ENCODE measurements at regions not wholly inside any gene's neighbourhood (a gene's known extent, or its start where the extent isn't known, plus 50 kb on each side); places are given as distances from the start of the nearest gene placed in this dataset.

DNA sequence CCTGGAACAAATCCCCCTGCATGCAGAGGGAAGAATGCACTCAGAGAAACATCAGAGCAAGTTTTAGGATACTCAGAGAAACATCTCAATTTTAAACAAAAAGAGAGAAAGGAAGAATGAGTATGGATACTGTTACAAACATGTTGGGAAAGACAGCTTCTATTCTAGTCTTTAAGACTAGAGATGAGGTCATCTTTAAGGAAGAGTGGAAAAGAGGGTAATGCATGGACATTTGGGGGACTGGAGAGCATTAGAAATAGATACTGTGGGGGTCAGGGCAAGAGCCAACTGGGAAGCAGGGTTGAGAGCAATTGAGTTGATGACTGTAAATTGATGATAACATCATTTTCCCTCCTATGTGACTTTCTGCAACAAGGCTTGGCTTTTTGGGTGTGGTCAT lies 431.2 kb downstream of the CDH26 start:
- DNase-seq: no peak

DNA sequence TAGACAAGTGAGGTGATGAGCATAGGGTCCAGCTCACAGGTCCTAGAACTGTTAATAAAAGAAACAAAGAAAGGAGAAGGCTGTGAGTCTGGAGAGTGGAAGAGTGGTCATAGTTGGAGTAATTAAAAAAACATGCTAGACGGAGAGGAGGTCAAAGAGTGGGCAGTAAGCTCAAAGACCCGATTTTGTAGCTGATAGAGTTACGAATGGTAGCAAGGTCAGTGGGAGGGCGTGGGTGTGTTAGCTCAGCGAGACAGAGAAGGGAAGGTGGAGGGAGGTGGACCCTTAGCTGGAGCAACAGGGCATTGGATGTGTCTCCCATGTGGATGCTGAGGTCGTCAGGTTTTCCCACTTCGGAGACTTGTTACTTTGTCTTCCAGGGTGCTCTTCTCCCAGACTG lies 431.7 kb downstream of the CDH26 start:
- DNase-seq: no peak

DNA sequence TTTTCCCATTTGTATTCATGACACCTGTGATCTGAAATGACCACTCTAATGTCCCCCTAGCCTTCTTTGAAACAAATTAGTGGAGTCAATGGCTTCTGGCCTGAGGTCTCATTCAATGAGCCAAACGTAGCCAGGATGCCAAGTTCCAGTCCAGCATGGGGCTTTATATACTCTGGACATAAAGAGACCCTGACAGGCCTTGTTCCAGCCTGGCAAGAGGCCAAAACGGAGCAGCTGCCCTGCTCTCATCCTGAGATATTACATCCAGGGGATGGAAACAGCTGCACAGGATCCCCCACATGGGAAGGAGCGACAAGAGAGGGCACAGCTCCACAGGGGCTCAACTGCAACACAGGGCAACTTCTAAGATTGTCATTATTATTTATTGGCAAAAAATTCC lies 437.8 kb downstream of the CDH26 start:
- no peak for DNase-seq

DNA sequence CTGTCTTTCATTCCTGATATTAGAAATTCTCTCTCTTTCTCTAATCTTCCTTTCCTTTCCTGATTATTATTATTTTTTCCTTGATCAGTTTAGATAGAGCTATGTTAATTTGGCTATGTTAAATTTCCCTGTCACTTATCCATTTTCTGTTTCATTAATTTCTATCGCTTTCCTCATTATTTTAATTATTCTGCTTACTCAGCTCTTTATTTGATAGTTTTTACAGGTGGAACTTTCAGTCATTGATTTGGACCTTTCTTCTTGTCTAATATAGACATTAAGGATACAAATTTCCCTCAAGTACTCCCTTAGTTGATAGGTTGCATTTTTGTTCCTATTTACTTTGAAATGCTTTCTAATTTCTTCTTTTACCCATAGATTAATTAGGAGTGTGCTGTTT lies 442.3 kb downstream of the CDH26 start:
- no peak for DNase-seq

DNA sequence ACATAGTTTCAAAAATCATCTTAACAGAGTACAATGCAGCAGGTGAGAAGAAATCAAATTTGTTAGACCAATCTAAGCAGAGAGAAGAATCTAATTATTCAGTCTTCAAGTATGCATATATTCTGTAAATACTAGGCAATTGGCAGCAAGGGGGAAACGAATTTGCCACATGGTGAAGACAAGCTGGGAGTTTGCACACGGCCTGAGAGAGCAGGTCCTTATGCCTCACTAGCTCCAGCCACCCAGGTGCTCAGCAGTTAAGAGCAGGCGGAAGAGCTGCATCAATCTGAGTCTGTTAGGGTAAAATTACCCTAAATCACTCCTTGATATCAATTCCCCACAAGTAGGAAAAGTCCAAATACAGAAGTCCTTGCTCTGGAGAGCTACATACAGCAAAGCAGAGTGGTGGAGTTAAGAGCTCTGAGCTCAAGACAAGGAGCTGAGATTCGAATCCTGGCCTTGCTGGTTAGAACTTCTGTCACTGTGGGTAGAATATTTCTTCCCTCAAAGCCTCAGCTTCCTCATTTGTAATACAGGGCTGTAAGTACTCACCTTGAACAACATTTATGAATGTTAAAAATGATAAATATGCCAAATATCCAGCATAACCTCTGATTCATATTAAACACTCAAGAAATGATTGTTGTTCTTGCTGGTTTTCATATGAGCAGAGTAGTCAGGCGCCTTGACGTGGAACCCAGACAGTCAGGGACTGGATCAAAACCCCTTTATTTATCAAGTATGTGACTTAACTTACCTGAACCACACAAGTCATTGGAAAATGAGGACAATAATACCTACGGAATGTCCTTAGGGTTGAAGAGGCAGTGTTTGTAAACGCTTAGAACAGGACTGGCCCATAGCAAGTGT lies 444.2 kb downstream of the CDH26 start:
- DNase-seq: no peak

DNA sequence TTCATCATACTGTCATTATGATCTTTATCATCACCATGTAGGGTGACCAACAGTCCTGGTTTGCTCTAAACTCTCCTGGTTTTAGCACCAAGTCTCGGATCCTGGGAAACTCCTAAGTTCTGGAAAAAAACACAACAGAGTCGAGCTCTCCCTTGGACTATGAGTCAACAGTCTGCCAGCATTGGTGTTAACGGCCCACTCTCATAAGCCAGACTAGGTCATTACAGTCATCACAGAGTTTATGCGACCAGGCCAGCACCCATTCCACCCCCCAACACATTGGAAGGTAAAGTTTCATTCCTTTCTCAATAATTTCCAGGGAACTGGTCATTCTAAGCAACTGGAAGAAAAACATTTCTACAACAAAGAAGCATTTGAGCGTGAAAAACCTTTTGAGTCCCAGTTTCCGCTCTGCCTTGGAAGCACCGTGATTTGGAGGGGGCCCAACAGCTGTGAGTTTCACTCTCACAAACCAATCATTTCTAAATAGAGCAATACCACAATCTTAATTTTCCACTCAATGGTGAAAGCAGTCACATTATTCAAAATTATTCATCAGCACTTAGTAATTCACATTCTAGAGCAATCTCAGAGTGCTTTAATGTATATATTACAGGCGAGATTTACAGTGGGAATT lies 445.0 kb downstream of the CDH26 start:
- no peak for DNase-seq

DNA sequence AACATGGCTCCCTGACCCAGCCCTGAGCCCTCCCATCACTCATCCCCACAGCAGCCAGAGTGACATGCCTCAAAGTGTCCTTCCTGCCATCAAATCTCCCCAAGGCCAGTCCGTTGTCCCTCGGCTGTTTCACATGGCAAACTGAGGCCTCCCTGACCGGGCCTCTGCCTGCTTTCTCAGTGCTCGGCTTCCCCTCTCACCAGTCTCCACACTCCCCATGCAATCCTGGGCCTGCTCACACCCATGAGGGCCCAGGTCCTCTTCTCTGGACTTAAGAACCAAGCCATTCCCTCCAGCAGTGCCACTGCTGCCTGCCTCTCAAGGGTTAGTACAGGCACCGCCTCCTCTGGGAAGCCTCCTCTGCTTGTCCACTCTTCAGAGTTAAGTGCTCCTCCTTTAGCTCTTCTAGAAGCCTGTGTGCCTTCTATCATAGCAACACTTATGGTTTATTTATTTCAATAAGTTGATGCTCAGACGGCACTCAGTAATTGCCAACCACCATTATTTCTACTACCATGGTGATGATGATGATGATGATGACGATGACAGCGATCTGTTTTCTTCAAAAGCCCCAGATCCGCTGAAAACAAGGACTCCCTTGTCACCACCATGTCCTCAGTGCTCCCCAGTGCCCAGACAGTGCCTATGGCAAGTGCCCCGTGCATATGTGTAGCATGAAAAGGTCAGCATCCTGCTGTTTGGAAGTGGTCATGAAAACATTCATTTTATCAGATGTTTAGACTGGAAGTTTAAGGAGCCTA lies 449.0 kb downstream of the CDH26 start:
- no peak for DNase-seq

DNA sequence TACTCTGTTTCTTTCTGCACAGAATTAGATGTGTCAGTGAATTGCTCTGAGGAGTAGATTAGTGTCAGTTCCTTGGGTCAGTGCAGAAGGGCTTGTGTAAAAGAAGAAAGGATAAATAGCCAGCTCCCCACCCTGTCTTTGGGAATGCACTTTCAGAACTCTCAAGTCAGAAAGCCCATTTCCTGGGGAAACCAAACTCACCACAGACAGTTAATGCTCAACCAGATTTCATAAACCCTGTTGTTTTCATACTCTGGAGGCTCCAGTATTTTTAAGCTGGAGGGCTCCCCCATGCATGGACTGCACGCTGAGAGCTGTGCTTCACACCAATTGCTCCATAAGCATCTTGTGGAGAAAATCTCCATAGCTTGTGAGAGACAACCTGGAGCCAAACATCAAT lies 449.7 kb downstream of the CDH26 start:
- no peak for DNase-seq

DNA sequence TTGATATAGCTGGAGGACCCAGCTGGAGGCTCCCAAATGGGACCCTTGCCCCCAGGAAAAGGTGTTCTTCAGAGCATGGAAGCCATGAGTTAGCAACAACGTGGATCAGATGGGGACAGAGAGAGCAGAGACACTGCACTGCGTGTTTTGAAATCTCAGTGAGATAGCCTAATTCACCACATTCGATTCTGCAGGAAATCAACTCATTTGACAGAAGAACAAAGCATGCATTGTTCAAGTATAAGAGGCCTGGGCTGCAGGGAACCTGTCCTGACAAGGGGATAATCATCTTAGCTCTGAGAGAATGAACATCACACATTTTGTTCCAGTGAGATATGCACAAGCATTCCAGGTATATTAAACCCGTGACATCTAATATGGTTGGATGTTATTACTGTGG lies 450.2 kb downstream of the CDH26 start:
- DNase-seq: no peak

DNA sequence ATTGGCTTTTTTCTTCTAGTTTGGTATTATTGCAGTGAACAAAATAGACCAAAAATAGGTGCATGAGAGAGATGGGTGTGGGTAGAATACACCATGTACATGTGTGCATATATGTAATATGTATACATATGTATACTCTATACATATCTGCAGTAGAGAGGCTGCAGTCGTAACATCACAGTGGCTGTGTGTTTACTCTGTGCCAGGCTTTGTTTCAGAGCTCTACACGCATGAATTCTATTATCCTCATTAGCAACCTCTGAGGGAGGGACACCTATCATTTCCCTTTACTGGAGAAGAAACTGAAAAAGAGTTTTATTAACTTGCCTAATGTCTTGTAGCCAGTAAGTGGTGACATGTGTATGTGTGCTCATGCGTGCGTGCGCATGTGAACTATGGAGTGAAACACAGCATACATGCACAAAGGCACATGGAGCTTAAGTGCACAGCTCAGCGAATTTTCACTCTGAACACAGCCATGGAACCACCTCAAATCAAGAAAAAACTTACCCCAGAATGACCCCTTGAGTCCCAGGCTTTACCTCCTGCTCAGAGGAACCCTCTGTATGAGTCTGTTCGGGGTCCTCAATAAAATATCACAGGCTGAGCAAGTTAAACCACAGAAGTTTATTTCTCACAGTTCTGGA lies 452.5 kb downstream of the CDH26 start:
- DNase-seq: no peak

DNA sequence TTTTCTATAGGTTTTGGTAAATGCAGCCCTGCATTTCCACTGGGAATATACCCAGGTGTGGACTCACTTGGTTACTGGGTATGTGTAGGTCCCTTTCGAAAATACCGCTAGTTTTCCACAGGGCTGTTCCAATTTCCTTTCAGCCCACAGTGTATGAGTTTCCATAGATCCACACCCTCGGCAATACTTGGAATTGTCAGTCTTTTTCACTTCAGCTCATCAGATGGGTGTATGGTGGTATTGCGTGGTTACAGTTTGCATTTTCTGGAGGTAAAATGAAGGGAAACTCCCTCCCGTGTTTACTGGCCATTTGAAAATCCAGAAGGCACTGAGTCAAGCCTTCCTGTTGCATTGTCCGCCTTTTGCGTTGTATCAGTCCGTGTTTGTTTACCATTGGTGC lies 453.6 kb downstream of the CDH26 start:
- DNase-seq: no peak

DNA sequence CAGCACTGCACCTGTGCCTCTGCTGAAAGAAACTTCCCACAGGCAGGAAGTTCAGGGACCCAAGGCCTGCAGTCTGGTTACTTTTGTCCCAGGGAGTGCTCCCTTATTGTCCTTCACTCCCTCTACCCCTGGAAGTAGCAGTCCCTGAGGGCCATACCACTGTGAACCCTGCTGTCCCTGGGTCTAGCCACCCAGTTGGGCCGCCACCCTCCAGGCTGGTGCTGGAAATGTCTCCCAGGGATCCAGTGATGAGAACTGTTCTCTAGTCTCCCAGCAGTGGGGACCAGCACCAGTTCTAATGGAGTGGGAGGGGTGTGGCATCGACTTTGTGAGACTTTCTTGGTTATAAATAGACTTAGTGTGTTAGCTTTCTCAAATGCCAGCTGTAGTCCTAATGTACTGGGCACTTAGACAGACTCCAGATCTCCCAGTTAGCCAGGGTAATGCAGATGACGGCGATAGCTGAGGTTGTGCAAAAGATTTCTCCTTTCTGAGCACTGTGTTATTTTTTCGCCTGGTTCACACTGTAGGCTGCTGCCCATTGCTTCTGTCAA lies 462.5 kb downstream of the CDH26 start:
- no peak for DNase-seq

DNA sequence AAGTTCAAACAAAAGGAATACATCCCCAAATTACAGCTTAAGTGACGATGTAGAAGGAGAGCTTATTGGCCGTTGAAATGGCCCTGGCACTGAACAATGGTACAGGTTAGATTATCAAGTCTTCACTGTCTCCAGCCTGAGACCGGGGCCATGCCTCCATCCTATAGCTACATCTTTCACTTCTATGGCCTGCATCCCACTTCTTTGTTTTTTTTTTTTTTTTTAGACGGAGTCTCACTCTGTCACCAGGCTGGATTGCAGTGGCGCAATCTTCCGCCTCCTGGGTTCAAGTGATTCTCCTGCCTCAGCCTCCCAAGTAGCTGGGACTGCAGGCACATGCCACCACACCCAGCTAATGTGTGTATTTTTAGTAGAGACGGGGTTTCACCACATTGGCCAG lies 464.6 kb downstream of the CDH26 start:
- DNase-seq: no peak

DNA sequence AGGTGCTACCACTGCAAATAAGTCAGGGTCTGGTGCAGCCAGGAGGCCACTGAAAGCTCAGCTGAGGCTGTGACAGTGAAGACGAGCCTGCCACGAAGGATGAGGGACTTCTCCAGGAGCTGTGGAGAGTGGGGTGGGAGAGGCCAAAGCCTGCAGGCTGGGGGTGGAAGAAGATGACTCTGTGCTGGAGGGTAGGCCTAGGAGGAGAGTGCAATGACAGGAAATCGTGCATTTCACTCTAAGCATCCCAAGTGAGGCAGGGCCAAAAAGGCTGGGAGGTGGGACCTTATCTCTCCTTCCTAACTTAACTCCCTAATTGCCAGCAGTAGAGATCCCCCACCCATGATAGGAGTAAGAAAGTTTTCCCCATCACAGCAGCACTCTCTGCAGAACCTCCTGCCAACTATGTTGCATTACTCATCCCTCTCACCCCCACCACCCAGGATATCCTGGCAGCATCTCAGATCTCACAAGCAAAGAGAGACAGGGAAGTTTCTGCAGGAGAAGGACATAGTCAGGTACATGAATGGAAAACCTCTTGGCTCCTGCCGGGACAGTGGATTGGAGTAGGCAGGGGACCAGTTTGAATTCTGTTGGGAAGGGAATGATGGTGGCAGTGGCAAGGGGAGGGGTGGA lies 466.2 kb downstream of the CDH26 start:
- no peak for DNase-seq

DNA sequence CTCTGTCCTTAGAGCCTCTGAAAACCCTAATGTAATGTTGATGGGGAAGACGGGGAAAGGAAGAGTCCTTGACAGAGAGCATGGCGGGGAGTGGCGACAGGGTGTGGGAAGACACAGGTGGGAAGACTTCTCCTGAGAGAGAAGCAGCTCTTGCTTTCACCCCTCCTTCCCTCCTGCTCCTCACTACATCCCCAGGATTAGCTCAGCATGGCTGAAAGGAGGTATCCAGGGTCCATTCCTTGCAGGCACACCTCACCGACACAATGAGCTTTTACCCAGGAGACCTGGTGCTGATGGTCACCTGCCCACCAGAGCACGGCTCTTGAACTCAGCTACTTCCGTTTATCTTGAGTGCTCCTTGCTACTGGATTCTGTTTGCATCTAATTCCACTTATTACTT lies 469.3 kb downstream of the CDH26 start:
- DNase-seq: no peak

DNA sequence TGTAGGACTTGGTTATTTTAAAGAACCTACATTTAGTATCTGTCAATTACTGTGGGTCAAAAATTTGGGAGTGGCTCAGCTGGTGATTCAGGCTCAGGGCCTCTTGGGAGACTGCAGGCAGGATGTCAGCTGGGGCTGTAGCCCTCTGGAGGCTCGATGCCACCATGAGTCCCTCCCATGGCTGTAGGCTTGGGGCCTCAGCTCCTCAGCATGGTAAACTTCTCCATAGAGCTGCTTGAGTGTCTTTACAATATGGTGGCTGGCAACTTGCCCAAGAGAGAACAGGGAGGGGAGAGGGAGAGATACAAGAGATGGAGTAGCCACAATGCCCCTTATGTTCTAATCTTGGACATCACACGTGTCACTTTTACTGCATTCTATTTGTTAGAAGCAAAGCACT lies 470.4 kb downstream of the CDH26 start:
- no peak for DNase-seq

DNA sequence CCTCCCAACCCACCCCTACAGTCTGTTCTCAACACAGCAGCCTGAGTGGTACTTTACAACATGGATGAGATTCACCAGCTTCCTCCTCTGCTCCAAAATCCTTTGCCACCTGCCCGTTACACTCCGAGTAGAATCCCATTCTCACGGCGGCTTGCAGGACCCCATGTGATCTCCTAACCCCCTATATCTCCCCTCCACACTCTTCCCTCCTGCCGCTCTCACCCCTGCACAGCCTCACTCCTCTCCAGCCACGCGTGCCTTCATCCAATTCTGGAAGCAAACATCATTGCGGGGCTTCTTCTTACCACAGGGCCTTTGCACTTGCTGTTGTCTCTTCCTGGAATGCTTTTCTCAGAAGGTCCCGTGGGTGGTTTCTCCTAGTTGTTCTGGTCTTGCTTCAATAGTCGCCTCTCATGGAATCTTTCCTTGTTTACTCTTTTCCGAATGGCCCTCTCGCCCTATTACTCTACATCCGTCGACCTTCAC lies 472.3 kb downstream of the CDH26 start:
- no peak for DNase-seq

DNA sequence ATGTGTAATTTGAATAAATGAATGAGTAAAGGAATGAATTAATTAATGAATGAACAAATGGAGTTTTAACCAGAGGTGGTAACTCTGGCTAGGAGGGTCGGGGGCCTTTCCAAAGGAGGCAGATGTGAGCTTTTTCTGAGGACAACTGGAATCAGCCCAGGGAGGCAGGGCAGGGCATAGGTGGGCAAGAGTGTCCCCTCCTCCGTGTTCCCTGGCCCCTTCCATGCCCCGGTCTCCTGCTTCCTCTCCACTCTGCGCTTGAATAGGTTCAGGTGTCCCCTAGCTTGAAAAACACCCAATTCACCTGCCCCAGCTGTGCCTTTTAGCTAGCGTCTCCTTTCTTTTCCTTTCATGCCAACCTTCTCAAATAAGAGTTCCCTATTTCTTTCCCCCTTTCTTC lies 473.1 kb downstream of the CDH26 start:
- no peak for DNase-seq

DNA sequence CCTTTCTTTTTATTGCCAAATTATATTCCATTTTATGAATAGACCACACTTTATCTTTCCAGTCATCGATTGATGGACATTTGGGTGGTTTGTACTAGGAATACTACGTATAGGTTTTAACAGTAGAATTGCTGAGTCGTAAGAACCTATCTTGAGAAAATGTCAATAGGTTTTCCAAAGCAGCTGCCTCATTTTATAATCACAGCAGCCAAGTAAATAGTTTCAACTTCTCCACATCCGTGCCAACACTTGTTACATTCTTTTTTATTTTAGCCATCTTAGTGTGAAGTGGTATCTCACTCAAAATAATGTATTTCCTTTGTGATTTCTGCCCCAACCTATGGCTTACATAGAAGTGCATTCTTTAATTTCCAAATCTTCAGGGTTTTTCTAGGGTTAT lies 479.2 kb downstream of the CDH26 start:
- DNase-seq: no peak

DNA sequence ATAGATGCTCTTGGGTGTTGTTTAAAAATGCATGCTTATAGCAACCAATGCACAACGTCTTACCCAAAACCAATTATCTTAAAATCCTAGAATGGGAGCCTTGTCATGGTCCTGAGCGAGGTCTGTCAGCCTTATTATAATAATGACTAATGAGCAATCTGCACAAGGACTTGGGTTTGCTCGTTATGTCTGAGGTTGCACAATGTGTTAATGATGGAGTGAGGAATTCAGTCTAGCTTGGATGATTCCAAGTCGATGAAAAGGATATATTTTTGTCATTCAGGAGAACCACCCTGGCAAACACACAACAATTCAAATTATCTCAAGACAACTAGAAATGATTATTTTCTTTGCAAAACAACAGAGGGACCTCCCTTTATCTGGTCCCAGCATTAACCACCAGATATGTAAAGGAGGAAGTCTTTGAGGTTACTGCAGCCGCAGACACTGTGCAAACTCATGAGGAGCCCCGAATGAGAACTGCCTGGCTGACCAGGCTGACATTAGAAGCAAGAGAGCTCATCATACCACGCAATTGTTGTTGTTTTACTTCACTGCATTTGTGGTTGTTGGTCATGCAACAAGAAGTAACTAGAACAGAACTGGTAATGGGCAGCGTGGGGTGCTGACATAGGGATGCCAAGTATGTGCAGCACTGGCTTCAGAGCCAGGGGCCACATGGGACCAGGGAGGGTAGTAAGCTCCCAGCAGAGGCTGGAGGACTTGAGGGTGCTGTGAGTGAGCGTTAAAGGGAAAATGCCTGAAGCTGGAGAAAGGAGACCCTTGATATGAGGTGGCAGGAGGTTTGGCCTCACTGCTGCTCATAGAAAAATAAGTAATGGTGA lies 488.3 kb downstream of the CDH26 start:
- DNase-seq: peak; percentile 74

DNA sequence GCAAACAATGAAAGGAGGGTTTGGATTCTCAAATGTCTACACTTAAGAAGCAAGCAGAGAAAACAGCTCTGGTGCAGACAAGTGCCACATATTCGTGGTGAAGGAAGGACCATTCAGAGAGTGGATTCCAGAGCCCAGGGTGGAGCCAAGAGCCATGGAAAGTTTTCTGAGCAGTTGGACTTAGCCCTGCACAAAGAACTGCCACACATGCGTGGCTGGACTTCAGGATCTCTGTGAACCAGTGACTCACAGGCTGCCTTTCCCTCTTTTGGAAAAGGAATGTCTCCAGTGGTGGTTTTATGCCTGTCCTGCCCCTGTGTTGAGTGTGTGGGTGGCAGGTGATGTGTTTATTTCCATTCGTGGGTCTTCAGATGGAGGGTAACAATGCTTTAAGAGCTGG lies 489.5 kb downstream of the CDH26 start:
- no peak for DNase-seq

Data from MV-4-11 (cell line).